ENCODE measurements at regions not wholly inside any gene's neighbourhood (a gene's known extent, or its start where the extent isn't known, plus 50 kb on each side); places are given as distances from the start of the nearest gene placed in this dataset.

DNA sequence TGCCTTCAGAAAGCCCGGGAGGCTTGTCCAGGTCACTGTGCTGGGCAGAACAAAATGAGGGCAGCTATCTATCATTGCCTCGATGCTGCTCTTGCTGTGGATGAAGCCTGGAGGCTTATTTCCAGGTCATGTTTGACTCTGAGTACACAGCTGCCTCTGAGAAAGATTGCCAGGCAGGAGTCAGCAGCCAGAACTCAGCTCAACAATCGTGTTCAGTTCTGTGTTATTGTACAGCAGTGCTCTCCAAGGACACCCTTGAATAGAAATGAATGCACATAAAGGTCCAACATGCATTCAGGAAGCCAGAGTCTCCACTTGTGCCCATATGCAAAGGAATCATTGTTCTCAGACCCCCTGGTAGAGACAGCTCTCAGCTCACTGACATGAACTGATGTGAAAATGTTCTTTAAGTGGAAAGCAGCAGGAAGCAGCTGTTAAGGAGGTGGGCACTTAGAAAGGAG lies 61.7 kb upstream of the ZFR start:
- Histone ChIP-seq H3K4me1 (peaks cover 3 to 25% of the 10 kb centered on the region in 2 donors), H3K36me3 (no peaks in the 10 kb centered on the region), H3K4me3 (peak overlapping the region in 1 of 2 donors; percentile 33), H3K27ac (peak overlapping the region; percentile 52 to 80), H3K9me3 (no peaks in the 10 kb centered on the region), H3K27me3 (no peaks in the 10 kb centered on the region)
- no peak for DNase-seq (ENCODE audit: low spot score in 2 of 2)
- TF ChIP-seq, protein P1, sequence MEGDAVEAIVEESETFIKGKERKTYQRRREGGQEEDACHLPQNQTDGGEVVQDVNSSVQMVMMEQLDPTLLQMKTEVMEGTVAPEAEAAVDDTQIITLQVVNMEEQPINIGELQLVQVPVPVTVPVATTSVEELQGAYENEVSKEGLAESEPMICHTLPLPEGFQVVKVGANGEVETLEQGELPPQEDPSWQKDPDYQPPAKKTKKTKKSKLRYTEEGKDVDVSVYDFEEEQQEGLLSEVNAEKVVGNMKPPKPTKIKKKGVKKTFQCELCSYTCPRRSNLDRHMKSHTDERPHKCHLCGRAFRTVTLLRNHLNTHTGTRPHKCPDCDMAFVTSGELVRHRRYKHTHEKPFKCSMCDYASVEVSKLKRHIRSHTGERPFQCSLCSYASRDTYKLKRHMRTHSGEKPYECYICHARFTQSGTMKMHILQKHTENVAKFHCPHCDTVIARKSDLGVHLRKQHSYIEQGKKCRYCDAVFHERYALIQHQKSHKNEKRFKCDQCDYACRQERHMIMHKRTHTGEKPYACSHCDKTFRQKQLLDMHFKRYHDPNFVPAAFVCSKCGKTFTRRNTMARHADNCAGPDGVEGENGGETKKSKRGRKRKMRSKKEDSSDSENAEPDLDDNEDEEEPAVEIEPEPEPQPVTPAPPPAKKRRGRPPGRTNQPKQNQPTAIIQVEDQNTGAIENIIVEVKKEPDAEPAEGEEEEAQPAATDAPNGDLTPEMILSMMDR (IDR thresholded peaks at IDR 0.05) = no peak
- intact Hi-C loops (cut with DNase I) = loop anchor here (5.0 kb wide), 1 partner anchor 81 kb away; the partner anchor contains the start of gene SUB1

DNA sequence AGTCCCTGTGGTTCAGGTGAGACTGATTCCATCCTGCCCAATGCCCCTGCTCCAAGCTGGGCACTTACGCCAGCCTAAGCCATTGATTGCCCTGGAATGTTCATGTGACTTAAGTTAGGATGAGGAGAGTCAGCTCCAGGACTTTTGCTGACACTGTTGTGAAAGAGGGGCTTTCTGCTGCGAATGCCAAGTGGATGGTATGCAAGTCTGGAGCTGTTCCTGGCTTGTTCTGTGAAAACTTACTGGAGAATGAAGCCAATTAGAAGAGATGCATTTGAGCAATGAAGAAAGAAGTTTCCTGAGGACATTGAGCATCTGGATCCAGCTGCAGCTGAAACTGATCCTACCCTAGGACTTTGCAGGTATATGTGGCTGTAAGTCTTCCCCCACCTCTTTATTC lies 61.2 kb upstream of the ZFR start:
- intact Hi-C loops (cut with DNase I) = loop anchor here (5.0 kb wide), 1 partner anchor 82 kb away; the partner anchor contains the start of gene SUB1
- H3K9me3 ChIP-seq = no peaks in the 10 kb centered on the region
- TF ChIP-seq, protein P1 (IDR thresholded peaks at IDR 0.05) = no peak
- H3K27ac ChIP-seq = peak overlapping the region; percentile 52 to 80
- H3K36me3 ChIP-seq = no peaks in the 10 kb centered on the region
- H3K27me3 ChIP-seq = no peaks in the 10 kb centered on the region
- DNase-seq (ENCODE audit: low spot score in 2 of 2) = no peak
- peaks cover 3 to 25% of the 10 kb centered on the region in 2 donors for H3K4me1 ChIP-seq
- peak overlapping the region in 1 of 2 donors; percentile 33 for H3K4me3 ChIP-seq

DNA sequence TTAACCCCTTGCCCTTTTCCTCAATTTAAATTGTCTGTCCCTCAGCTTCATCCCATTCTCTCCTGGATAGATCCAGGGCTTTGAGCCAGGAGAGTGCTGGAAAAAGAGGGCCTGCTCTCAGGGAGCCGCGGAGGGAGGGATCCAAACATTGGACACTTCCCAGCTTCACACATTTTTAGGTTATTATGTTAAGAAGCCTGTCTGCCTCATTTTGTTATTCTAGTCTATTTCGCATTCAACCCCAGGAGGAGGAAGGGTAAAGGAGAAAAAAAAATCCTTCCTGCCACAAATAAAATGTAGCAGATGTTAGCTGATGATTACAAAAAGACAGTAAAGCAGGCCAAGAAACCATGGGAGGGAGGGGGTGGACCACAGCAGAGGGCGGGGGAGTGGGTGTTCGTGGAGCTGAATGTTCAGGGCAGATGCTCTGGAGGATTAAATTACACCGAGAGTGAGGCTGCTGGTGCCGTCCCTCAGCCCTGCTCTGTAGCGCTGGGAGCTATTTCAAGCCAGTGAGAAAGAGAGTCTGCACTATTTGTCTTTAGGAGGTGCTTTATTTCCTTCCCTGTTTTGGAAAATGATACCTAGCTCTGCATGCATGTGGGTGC lies 60.6 kb upstream of the ZFR start:
- Histone ChIP-seq H3K27me3 (no peaks in the 10 kb centered on the region), H3K36me3 (no peaks in the 10 kb centered on the region), H3K27ac (peak overlapping the region; percentile 52 to 80), H3K4me3 (peak overlapping the region in 1 of 2 donors; percentile 33), H3K9me3 (no peaks in the 10 kb centered on the region), H3K4me1 (peaks cover 3 to 25% of the 10 kb centered on the region in 2 donors)
- TF ChIP-seq, protein P1 (IDR thresholded peaks at IDR 0.05) = no peak
- peak in 1 of 2 donors; percentile 75 for DNase-seq (ENCODE audit: low spot score in 2 of 2)
- intact Hi-C loops (cut with DNase I) = loop anchor here (5.0 kb wide), 1 partner anchor 82 kb away; the partner anchor contains the start of gene SUB1

DNA sequence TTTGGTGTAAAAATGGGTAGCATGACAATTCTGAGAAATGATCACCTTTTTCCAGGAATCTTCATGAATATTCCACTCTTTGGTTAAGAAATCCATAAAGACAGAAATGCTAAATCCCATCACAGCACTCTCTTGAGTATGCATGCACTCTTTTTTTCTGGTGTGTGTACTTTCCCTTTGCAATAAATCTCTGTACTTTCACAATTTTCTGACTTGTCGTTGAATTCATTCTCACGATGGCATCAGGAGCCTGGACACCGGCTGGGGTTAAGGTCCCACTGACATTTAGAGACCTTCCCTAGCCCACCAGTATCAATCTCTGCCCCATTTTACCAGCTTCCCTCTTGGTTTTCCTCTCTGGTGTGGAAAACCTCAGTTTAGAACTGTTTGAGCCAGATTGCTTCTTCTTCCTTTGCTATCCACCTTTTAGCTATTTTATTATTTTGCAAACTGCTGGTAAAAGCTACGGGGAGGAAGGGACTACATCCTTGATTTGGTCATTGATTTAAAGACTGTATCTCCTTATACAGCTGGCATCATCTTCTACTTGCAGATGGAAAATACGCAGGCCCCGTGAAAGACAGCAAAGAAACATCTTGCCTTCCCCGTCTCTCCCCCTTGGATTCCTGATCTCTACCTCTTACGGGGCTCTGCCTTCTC lies 59.9 kb upstream of the ZFR start:
- intact Hi-C loops (cut with DNase I) = no loop called here
- no peaks in the 10 kb centered on the region for H3K27me3 ChIP-seq
- H3K4me3 ChIP-seq = no peak overlapping the region
- peak overlapping the region; percentile 52 to 80 for H3K27ac ChIP-seq
- H3K4me1 ChIP-seq = peaks cover 3 to 25% of the 10 kb centered on the region in 2 donors
- TF ChIP-seq, protein P1 (IDR thresholded peaks at IDR 0.05) = no peak
- no peaks in the 10 kb centered on the region for H3K9me3 ChIP-seq
- no peaks in the 10 kb centered on the region for H3K36me3 ChIP-seq
- no peak for DNase-seq (ENCODE audit: low spot score in 2 of 2)

DNA sequence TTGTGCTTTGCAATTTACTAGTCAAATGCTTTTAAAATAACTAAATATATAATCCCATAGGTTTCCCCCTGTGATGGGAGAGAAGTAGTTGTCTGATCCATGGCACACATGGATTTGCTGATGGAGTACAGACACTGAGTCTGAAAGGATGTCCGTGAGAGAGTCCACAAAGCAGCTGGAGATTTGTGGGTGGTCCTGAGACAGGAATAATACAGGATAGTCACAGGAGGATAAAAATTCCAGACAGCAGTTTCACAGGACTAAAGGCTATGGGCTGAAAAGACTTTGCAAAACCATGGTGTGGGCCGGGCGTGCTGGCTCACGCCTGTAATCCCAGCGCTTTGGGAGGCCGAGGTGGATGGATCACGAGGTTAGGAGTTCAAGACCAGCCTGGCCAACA lies 58.7 kb upstream of the ZFR start:
- no peaks in the 10 kb centered on the region for H3K27me3 ChIP-seq
- H3K4me1 ChIP-seq = peaks cover 3 to 25% of the 10 kb centered on the region in 2 donors
- no peak for DNase-seq (ENCODE audit: low spot score in 2 of 2)
- no peak overlapping the region for H3K4me3 ChIP-seq
- H3K27ac ChIP-seq = no peak overlapping the region
- intact Hi-C loops (cut with DNase I) = no loop called here
- TF ChIP-seq, protein P1 (IDR thresholded peaks at IDR 0.05) = no peak
- no peaks in the 10 kb centered on the region for H3K36me3 ChIP-seq
- H3K9me3 ChIP-seq = no peaks in the 10 kb centered on the region
